HG02973 (cell line): ENCODE measurements at regions not wholly inside any gene's neighbourhood (a gene's known extent, or its start where the extent isn't known, plus 50 kb on each side); places are given as distances from the start of the nearest gene placed in this dataset.

ENCODE experiments used
- ATAC-seq: cut with Tn5 transposase; IDR thresholded peaks from one replicate; pipeline ENCODE4 v1.9.1; 2021; ENCODE audit warnings: moderate library complexity; ENCODE audit not compliant: unreplicated experiment

DNA sequence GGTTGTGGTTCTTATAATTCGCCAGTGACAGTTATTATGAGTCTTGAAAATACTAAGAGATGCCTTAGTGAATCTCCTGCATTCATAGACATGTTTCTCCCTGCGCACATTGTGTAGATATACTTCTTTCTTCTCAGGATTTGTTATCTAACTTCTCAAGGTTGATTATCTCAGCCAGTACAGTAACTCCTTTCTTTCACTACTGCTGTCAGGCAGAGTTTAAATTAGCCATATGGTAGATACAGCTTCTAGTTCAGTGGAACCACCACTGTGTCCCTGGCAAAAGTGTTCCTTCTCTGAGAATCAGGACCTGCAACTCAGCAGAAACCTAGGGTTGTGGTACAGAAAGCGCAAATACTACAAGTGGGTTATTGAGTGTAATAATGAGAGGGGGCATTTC, 175.0 kb upstream of the SGO1 start:
- ATAC-seq = no peak

GRCh38 chr3:20353286-20353685, 167.3 kb upstream of the SGO1 start:
- no peak for ATAC-seq

DNA sequence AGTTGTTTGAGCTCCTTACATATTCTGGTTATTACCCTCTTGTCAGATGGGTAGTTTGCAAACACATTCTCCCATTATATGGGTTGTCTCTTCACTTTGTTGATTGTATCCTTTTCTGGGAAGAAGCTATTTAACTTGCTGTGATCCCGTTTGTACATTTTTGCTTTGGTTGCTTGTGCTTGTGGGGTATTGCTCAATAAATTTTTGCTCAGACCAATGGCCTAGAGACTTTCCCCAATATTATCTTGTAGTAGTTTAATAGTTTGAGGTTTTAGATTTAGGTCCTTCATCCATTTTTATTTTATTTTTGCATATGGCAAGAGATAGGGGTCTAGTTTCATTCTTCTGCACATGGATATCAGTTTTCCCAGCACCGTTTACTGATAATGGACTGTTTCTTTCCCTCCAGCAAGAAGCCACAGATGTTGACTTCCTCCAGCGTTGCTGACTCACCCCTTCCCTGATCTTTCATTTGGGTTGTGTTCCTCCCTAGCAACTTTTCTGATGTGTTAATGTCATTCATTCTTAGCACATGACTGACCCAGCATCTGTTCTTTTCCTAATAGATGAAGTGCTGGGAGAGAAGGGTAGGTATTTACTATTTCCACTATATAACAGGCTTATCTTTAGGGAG, 166.7 kb upstream of the SGO1 start:
- ATAC-seq = no peak

- no peak for ATAC-seq
Observed at GRCh38 chr3:20350449-20350848, 164.4 kb upstream of the SGO1 start.

DNA sequence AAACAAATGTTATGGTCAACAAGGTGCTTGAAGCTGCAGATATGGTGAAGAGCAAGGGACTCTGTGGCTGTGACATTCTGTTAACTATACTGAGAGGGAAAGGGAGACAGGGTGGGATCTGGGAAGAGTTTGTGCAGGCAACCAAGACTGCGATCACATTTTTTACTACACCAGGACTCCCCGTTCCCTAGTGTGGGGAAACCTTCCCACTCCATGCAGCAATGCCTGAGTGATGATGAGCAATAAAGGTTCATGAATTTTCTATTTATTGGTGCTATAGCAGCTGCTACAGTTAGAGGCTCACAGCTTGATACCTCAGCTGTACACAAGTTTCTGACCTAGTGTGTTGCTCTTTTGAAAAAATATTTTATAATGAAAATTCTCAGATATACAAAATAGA, 160.9 kb upstream of the SGO1 start:
- no peak for ATAC-seq

DNA sequence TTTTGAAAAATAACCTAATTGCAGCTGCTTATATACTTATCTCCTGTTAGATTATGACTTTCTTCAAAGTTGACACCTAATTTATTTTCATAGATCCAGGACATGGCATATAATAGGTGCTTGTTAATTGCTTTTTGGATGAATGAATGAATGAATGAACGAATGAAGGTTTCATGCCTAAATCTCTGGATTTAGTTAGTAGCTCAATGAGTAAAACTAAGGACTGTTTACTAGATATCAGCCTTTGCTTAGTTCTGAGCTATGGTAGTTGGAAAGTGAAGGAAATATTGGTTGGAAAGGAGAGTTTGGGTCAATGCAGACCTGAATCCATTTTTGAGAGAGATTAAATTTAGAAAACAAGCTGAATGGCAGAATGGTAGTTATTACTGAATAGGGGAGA, 160.4 kb upstream of the SGO1 start:
- ATAC-seq = no peak

- ATAC-seq = peak; percentile 49
Observed at GRCh38 chr3:20344400-20344959, 158.5 kb upstream of the SGO1 start.

GRCh38 chr3:20343790-20344189, 157.8 kb upstream of the SGO1 start:
- ATAC-seq = no peak

DNA sequence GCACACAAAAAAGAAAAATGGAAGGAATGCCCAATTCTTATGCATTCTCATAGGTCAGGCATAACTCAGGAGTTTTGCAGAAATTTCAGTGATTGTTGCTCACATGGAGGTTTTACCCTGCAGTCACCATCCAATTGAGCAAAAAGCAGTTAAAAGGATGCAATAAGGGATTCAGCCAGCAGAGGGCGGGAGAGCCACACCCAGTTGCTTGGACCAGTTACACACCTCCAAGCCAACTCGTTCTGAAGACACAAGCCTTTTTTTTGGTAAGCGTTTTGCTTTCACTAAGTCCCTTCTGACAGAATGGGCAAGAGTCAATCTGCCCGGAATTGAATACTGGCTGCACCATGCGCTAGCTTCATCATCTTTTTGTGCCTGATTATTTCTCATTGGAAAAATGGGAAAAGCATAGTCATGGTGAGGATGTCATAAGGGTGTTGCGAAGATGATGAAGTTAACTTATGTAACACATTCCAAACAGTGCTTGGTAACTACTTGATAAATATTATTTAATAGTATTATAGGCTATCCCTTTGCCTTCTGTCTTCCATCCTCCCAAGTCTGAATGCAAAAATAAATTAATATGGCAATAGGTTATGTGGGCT, 154.4 kb upstream of the SGO1 start:
- ATAC-seq = peak; percentile 83

- ATAC-seq = no peak
Observed at GRCh38 chr3:20336572-20336971, 150.6 kb upstream of the SGO1 start.

- ATAC-seq = no peak
Observed at GRCh38 chr3:20334842-20335241, 148.8 kb upstream of the SGO1 start.

DNA sequence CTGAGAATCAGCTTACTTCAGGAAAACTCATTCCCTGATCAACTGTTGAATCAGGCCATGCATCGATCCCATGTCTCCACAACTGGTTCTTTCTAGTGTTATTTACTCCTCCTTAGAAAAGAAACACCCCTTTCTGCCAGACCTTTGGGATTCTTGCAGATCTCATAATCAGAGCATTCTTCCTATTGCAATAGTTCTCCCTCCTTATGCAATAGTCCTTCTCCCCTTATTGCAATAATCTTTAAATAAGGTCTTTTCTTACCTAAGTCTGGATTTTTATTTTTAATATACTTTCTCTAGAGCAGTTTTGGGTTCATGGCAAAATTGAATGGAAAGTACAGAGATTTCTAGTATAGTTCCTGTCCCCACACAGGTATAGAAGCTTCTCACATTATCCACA, 141.9 kb upstream of the SGO1 start:
- no peak for ATAC-seq

DNA sequence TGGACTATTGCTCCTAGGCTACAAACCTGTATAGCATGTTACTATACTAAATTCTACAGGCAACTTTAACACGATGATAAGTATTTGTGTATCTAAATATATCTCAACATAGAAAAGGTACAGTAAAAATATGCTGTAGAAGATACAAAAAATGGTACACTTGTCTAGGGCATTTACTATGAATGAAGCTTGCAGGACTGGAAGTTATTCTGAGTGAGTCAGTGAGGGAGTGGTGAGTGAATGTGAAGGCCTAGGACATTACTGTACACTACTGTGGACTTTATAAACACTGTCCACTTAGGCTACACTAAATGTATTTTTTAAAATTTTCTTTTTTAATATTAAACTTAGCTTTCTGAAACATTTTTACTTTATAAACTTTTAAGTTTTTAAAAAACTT, 140.5 kb upstream of the SGO1 start:
- ATAC-seq = no peak

DNA sequence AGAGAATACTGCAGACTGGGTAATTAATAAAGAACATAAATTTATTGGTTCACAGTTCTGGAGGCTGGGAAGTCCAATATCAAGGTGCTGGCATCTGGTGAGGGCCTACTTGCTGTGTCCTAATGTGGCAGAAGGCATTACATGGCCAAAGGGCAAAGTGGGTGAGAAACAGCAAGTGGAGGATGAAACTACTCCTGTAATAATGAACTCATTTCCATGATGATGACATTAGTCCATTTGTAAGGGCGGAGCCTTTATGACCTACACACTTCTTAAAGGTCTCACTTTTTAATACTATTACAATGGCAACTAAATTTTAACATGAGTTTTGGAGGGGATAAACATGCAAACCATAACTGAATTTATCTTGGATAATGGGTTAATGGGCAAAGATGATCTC, 139.6 kb upstream of the SGO1 start:
- ATAC-seq = peak; percentile 2

DNA sequence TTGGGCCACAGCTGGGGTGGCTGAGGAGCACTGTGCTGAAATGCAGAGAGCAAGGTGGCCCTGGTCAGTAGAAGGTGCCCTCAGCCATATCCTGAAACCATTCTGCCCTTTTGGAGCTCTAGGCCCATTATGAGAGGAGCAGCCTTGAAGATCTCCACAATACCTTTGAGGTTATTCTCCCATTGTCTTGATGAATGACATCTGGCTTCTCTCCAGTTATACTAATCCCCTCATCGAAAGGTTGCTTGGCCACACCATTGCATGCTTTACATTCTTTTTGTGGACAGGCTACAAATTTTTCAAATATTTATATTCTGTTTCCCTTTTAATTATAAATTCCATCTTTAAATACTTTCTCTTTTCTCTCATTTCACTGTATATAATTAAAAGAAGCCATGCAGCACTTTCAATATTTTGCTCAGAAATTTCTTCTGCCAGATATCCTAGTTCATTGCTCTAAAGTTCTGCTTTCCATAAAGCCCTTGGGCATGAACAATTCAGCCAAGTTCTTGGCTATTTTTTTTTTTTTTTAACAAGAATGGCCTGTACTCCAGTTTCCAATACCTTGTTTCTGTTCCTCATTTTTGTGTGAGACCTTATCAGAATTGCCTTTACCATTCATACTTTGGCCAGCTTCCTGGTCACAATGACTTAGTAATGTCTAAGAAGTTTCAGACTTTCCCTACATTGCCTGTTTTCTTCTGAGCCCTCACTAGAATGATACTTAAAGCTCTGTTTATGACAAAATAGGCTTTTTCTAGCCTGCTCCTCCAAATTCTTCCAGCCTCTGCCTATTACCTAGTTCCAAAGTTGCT, 138.9 kb upstream of the SGO1 start:
- peak; percentile 100 for ATAC-seq

DNA sequence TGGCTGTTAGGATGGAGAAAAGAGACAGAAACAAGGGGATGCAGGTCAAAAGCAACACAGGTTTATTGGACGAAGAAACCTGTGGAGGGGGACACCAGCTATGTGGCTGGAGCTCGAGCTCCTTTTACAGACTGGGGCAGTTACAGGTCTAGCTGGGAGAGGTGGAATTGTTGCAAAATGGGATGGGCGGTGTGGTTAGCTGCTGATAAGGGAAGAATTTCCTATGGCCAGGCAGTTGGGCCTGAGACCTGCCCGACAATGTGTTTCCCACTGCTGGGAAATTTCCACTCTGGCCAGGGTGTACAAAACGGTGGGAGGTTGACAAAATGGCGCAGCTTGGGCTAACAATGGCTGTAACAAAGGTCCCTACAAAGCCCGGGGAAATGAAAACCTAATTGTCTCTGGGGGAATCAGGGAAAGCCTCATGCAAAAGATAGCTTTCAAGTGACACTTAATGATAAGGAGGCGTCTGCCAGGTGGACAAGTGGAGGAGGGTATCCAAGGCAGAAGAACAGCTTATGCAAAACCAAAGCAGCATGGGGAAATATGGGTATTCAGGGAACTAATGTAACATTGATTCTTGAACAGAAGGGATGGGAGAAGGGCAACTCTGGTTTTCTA, 137.4 kb upstream of the SGO1 start:
- no peak for ATAC-seq

GRCh38 chr3:20322085-20322484, 136.1 kb upstream of the SGO1 start:
- ATAC-seq = no peak

GRCh38 chr3:20321391-20322047, 135.5 kb upstream of the SGO1 start:
- ATAC-seq = no peak

- no peak for ATAC-seq
Observed at GRCh38 chr3:20320489-20320888, 134.5 kb upstream of the SGO1 start.

DNA sequence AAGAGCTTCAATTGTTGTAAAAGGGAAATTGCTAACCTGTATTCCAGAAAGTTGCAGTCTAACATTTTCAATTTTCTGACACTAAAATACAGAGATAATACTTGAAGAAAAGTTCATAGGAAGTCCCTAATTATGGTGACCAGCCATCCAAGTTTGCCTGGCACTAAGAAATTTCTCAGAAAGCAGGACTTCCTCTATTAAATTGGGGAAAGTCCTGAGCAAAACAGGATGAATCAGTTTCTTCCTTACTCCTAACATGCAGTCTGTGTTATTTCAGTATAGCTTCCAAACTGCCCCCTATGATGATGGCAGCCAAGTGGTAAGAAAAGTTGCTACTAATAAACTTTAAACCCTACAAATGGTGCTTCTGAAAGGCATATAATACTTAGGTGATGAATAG, 133.5 kb upstream of the SGO1 start:
- ATAC-seq = no peak

DNA sequence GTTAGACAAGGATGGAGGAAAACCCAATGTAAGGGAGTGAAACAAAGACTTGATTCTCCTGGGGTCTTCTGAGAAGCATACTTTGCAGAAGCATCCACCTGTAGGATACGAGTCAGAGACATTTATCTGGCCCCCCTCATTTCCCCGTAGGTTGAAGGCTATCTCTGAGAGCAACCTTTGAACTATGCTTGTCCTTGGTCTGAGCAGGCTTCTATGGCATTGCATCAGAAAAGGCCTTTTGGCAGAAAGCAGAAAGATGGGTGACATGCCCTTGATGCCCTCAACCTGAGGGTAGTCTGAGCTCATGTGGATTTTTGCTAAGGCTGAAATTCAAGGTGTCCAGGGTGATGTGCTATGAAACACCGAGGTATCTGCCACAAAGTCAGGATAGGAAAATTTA, 131.6 kb upstream of the SGO1 start:
- ATAC-seq = no peak
